Activated naive CD8-positive, alpha-beta T cell treated with anti-CD3 and anti-CD28 coated beads, Interleukin-2, amount 10 ng/mL, durations not matched to agents 7 days and 5 days (primary cell): ENCODE measurements at regions not wholly inside any gene's neighbourhood (a gene's known extent, or its start where the extent isn't known, plus 50 kb on each side); places are given as distances from the start of the nearest gene placed in this dataset.
"Not testable (repeated sequence)": the region's sequence is repeated elsewhere in the genome, so short reads cannot be mapped to it uniquely, and the experiment has no call there.

Experiments used
- ATAC-seq: fragments of 150-1000 bp; cut with Tn5 transposase; one replicate; pipeline ENCODE4 v1.10.0; 2021; ENCODE audit warnings: low read depth, moderate library complexity
- POLR2A ChIA-PET: fragments of 350-600 bp; sonication (Branson Sonifier 250); formaldehyde crosslinking; loops from one replicate; lab custom pipeline; 2021; ENCODE audit warnings: antibody characterized with exemption; lab: Charles Lee
- DNase-seq: peaks from one replicate; pipeline ENCODE4 v3.0.0; 2021
- H3K27ac Mint-ChIP-seq: one replicate; pipeline ENCODE4 v1.8.0; 2022; ENCODE audit warnings: mild to moderate bottlenecking, mixed read lengths
- H3K27me3 Mint-ChIP-seq: one replicate; pipeline ENCODE4 v1.8.0; 2022; ENCODE audit warnings: mild to moderate bottlenecking, moderate library complexity, mixed read lengths
- H3K36me3 Mint-ChIP-seq: one replicate; pipeline ENCODE4 v1.8.0; 2021; ENCODE audit warnings: mild to moderate bottlenecking, mixed read lengths
- H3K4me1 Mint-ChIP-seq: one replicate; pipeline ENCODE4 v1.8.0; 2021; ENCODE audit warnings: mixed read lengths
- H3K4me3 Mint-ChIP-seq: one replicate; pipeline ENCODE4 v1.8.0; 2022; ENCODE audit warnings: mild to moderate bottlenecking, moderate library complexity, mixed read lengths
- H3K9me3 Mint-ChIP-seq: one replicate; pipeline ENCODE4 v1.8.0; 2021; ENCODE audit warnings: mixed read lengths

DNA sequence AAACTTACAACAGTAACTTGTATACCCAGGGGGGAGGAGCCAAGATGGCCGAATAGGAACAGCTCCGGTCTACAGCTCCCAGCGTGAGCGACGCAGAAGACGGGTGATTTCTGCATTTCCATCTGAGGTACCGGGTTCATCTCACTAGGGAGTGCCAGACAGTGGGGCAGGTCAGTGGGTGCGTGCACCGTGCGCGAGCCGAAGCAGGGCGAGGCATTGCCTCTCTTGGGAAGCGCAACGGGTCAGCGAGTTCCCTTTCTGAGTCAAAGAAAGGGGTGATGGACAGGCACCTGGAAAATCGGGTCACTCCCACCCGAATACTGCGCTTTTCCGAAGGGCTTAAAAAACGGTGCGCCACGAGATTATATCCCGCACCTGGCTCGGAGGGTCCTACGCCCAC lies 278.8 kb downstream of the FAM47B start:
- H3K36me3 Mint-ChIP-seq, H3K27me3 Mint-ChIP-seq, H3K4me3 Mint-ChIP-seq, ATAC-seq, POLR2A ChIA-PET, DNase-seq, H3K4me1 Mint-ChIP-seq, H3K9me3 Mint-ChIP-seq, H3K27ac Mint-ChIP-seq: not testable (repeated sequence)

DNA sequence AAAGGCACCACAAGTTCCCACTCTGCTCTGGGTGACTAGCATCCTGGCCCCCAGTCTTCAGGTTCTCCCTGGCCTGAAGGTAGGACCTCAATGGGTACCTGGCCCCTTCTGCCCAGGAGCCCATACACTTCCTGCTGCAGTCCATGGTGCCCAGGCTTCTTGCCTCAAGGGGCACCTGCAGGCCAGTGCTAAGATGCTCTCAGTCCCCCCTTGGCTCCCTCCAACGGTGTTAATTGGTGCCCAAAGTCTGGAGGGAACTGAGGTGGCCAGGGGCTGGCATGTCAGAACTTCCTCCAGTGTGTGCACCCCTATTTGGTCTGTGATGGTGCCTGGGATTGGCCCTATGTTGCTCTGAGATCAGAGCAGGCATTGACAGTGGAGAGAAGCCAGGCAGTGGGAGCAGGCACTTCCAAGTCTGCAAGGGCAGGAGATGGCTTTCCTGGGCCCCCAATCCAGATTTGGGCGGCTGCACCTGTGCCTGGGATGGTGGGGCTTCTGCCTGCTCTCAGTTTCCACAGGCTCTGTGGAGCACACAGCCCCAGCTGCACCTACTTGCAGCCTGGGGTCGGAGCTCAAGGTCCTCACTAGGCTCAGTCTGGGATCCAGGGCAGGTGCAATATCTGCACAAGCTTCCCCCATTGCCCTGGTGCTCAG lies 301.6 kb downstream of the FAM47B start:
- Mint-ChIP-seq H3K27ac (no peak overlapping the region), H3K4me3 (no peak overlapping the region), H3K36me3 (no peaks in the 10 kb centered on the region), H3K9me3 (no peaks in the 10 kb centered on the region), H3K27me3 (no peaks in the 10 kb centered on the region), H3K4me1 (no peaks in the 10 kb centered on the region)
- DNase-seq: no peak
- POLR2A ChIA-PET: no interaction called here
- no peak for ATAC-seq

DNA sequence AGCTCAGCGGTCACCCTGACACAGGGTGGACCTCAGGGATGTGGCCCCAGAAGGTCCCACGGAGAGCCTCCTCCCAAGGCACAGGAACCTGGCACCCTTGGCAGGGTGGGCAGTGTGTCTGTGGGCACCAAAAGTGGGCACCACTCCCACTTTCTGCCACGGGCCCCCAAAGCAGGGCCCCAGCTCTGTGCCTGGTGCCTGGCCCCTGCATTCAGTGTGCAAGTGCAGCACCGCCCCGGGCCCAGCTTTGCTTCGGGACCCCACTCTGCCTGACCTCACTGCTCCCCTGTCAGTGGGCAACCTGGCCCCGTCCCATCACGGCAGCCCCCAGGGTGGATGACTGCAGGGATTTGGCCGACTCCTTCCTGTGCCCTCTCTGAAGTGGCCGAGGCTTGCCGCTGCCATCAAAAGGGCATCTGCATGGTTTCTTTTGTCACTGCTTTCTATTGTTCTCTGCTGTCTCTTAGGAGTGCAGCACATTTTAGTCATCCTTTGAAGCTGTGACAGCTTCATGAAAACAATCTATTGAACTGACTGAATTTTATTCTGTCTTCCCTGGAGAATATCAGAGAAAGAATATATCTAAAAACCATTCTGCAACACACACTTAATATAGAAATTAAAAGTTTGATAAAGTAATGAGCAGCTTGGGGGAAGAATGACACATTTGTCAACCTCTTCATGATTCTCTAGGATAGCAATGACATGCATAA lies 302.4 kb downstream of the FAM47B start:
- no peaks in the 10 kb centered on the region for H3K4me1 Mint-ChIP-seq
- H3K9me3 Mint-ChIP-seq: no peaks in the 10 kb centered on the region
- ATAC-seq (no peak), DNase-seq (no peak)
- H3K27ac Mint-ChIP-seq: no peak overlapping the region
- POLR2A ChIA-PET: no interaction called here
- H3K36me3 Mint-ChIP-seq: no peaks in the 10 kb centered on the region
- no peak overlapping the region for H3K4me3 Mint-ChIP-seq
- no peaks in the 10 kb centered on the region for H3K27me3 Mint-ChIP-seq

DNA sequence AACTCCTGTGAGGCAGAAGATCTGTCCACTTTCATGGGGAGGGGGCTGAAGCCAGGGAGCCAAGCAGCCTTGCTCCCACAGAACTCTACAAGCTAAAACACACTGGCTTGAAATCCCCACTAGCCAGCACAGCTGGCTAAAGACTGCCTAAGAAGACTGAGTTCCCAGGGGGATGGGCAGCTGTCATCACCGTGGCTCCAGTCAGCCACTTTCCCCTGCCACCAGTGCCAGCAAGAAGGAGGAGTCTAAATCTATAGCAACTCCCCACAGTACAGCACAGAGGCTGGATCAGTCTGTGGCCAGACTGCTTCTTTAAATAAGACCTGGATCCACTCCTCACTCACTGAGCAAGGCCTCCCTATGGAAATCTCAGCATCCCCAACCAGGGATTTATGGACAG lies 308.6 kb downstream of the FAM47B start:
- Mint-ChIP-seq H3K4me1 (no peaks in the 10 kb centered on the region), H3K4me3 (no peak overlapping the region), H3K27me3 (no peaks in the 10 kb centered on the region), H3K36me3 (no peaks in the 10 kb centered on the region), H3K27ac (no peak overlapping the region), H3K9me3 (no peaks in the 10 kb centered on the region)
- DNase-seq (no peak), ATAC-seq (no peak)
- POLR2A ChIA-PET: no interaction called here

DNA sequence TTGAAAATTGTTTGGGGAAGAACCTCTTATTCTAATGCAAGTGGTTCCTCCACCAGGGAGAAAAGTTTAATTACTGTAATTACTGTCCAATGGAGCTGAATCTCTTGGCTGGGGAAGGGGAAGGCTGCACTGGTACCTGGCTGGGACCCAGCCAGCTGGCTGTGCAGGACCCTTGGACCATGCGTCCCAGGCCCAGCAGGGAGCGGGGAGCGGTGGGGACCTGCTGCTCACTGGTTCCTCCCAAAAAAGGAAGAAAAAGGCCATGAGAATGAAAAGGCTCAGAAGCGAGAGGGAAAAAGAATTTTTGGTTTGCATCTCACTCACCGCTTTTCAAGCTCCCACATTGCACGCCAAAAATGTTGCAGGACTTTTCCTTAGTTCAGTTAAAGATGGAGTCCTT lies 333.5 kb downstream of the FAM47B start:
- Mint-ChIP-seq H3K36me3 (no peaks in the 10 kb centered on the region), H3K27ac (no peak overlapping the region), H3K27me3 (no peaks in the 10 kb centered on the region), H3K9me3 (no peaks in the 10 kb centered on the region), H3K4me1 (no peaks in the 10 kb centered on the region), H3K4me3 (no peak overlapping the region)
- DNase-seq (no peak), ATAC-seq (no peak)
- POLR2A ChIA-PET: no interaction called here

DNA sequence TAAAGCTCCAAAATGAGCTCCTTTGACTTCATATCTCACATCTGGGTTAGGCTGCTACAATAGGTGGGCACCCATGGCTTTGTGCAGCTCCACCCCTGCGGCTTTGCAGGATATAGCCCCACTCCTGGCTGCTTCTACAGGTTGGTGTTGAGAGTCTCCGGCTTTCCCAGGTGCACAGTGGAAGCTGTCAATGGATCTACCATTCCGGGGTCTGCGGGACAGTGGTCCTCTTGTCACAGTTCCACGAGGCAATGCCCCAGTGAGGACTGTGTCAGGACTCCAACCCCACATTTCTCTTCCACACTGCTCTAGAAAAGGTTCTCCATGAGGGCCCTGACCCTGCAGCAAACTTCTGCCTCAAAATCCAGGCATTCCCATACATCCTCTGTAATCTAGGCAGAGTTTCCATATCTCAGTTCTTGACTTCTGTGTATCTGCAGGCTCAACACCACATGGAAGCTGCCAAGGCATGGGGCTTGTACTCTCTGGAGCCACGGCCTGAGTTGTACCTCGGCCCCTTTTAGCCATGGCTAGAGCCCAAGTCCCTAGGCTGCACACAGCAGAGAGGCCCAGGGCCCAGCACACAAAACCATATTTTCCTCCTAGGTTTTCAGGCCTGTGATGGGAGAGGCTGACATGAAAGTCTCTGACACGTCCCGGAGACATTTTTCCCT lies 342.8 kb downstream of the FAM47B start:
- Mint-ChIP-seq H3K36me3 (no peaks in the 10 kb centered on the region), H3K27me3 (no peaks in the 10 kb centered on the region), H3K4me1 (no peaks in the 10 kb centered on the region), H3K27ac (no peak overlapping the region), H3K4me3 (no peak overlapping the region), H3K9me3 (no peaks in the 10 kb centered on the region)
- POLR2A ChIA-PET: no interaction called here
- DNase-seq (no peak), ATAC-seq (no peak)

DNA sequence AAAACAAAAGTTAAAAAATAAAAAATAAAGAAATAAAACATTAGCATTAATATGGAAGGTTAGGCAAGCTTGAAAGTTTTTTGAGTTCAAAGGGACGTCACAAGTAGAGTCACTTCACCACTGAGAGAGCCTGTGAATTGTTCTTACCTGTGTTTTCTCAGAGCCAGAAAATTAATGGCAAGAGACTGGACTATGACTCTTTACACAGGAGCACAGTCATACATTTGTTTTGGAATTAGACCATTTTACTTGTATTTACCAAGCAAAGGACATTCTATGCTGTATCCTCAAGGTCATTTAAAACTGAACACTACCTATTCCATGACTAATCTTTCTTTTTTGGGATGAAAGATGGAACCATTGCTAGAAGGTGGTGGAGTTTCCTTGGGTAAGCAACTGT lies 346.1 kb downstream of the FAM47B start:
- H3K27ac Mint-ChIP-seq: no peak overlapping the region
- no peaks in the 10 kb centered on the region for H3K36me3 Mint-ChIP-seq
- POLR2A ChIA-PET: no interaction called here
- H3K9me3 Mint-ChIP-seq: no peaks in the 10 kb centered on the region
- DNase-seq (no peak), ATAC-seq (no peak)
- H3K4me3 Mint-ChIP-seq: no peak overlapping the region
- no peaks in the 10 kb centered on the region for H3K4me1 Mint-ChIP-seq
- no peaks in the 10 kb centered on the region for H3K27me3 Mint-ChIP-seq

DNA sequence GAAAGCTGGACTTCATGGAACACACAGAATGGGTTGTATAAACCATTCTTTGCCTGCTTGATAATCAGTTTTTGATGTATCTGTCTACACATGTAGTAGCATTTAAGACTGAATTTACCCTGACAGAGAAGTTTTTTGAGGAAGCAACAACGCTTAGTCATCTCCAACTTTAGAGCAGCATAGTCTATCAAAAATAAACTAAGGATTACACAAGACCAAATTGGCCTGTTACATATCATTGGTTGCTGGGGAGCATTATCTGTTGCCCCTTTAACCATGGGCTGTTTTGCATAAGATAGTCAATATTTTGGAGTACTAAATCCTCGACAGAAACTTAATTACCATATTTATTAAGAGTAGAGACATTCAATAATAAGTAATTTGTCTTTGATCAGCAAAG lies 347.4 kb downstream of the FAM47B start:
- Mint-ChIP-seq H3K4me3 (no peak overlapping the region), H3K4me1 (no peaks in the 10 kb centered on the region), H3K27me3 (no peaks in the 10 kb centered on the region), H3K36me3 (no peaks in the 10 kb centered on the region), H3K9me3 (no peaks in the 10 kb centered on the region), H3K27ac (no peak overlapping the region)
- ATAC-seq: no peak
- no peak for DNase-seq
- POLR2A ChIA-PET: no interaction called here

DNA sequence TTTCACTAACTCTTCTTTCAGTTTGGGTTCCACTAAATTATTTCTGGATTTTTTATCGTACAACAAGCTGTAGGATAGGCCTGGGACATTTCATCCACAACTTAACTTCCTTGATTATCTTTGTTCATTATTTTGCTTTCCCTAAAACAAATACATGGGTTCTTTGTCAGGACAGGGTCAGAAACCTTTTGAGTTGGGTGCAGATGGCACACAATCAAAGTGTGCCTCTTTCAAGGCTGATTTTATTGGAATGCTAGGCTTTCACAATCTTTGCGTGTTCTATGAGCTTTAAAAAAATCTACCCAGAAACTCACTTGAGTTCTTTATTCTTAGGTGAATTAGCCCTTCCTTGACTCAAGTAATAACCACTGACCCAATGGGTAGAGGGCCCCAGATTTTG lies 348.4 kb downstream of the FAM47B start:
- H3K4me1 Mint-ChIP-seq: no peaks in the 10 kb centered on the region
- H3K36me3 Mint-ChIP-seq: no peaks in the 10 kb centered on the region
- DNase-seq (no peak), ATAC-seq (no peak)
- no peak overlapping the region for H3K4me3 Mint-ChIP-seq
- no peaks in the 10 kb centered on the region for H3K27me3 Mint-ChIP-seq
- no peaks in the 10 kb centered on the region for H3K9me3 Mint-ChIP-seq
- H3K27ac Mint-ChIP-seq: no peak overlapping the region
- POLR2A ChIA-PET: no interaction called here

DNA sequence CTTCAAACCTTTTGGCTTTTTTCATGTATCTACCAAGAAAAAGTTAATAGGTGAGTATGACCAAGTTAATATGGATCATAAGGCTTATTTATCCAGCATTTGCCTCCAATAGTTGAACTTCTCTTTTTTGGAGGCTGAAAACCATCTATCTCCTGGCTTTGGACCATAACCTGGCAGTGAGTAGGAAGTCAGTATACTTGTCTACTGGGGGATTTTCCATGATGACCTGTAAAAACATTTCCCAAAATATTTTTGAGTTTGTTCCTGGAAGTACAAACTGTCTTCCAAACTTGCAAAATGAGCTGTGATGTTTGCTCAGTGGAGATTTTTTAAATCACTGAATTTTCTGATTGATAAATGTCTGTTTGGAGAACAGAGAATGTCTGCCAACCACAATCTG lies 349.9 kb downstream of the FAM47B start:
- H3K4me1 Mint-ChIP-seq: no peaks in the 10 kb centered on the region
- H3K36me3 Mint-ChIP-seq: no peaks in the 10 kb centered on the region
- no peaks in the 10 kb centered on the region for H3K9me3 Mint-ChIP-seq
- no peak for DNase-seq
- ATAC-seq: no peak
- no peaks in the 10 kb centered on the region for H3K27me3 Mint-ChIP-seq
- POLR2A ChIA-PET: no interaction called here
- H3K27ac Mint-ChIP-seq: no peak overlapping the region
- no peak overlapping the region for H3K4me3 Mint-ChIP-seq

DNA sequence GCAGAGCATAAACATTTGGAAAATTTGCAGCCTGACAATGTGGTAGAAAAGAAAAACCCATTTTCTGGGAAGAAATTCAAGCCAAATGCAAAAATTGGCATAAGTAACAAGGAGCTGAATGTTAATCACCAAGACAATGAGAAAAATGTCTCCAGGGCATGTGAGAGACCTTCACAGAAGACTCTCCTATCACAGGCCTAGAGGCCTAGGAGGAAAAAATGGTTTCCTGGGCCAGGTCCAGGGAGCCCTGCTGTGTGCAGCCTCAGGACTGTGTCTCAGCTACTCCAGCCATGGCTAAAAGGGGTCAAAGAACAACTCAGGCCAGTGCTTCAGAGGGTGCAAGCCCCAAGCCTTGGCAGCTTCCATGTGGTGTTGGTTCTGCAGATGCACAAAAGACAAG lies 362.4 kb downstream of the FAM47B start:
- H3K36me3 Mint-ChIP-seq, ATAC-seq: not testable (repeated sequence)

DNA sequence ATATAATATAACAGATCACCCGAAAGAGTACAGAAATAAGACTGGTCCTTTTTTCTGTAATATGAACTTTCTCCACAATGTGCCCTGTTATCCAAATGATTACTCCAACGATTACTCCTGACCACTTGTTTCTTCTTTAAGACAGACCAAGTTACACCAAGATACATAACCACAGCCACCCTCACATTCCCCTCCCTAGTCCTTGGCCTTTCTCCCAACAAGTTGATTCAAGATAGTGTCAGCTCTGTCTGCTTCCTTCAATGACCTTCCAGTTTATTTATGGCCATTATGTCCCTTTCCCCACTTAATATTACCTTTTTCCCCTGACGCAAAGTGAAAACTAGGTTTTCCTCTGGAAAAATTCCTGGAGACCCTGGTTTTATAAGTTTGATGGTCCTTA lies 397.2 kb downstream of the FAM47B start:
- H3K27ac Mint-ChIP-seq: no peak overlapping the region
- no peak for DNase-seq
- ATAC-seq: no peak
- no peak overlapping the region for H3K4me3 Mint-ChIP-seq
- no peaks in the 10 kb centered on the region for H3K4me1 Mint-ChIP-seq
- no peaks in the 10 kb centered on the region for H3K9me3 Mint-ChIP-seq
- no peaks in the 10 kb centered on the region for H3K27me3 Mint-ChIP-seq
- POLR2A ChIA-PET: no interaction called here
- H3K36me3 Mint-ChIP-seq: no peaks in the 10 kb centered on the region

More for the DNA sequence above, 362.4 kb downstream of the FAM47B start:
- H3K4me3 Mint-ChIP-seq, POLR2A ChIA-PET, H3K4me1 Mint-ChIP-seq, H3K27me3 Mint-ChIP-seq, DNase-seq, H3K27ac Mint-ChIP-seq, H3K9me3 Mint-ChIP-seq: not testable (repeated sequence)

DNA sequence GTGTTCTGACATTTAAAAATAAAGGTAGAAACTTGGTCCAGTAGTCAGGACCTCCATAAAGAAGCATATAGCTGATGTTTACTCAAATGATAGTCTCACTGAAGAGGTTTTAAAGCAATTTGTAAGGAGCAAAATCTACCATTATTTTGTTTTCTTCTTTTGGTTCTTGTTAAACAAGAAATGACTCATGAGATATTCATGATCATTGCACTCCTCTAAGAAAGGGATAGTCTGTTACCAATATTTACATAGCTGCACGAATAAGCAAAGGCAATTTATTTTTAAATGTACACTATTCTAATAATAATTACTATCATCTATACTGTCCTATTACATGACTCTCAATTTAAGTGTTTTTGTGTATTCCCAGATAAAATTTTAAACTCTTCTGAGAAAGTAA lies 397.9 kb downstream of the FAM47B start:
- no peaks in the 10 kb centered on the region for H3K4me1 Mint-ChIP-seq
- no peaks in the 10 kb centered on the region for H3K9me3 Mint-ChIP-seq
- no peaks in the 10 kb centered on the region for H3K27me3 Mint-ChIP-seq
- POLR2A ChIA-PET: no interaction called here
- DNase-seq (no peak), ATAC-seq (no peak)
- no peaks in the 10 kb centered on the region for H3K36me3 Mint-ChIP-seq
- H3K4me3 Mint-ChIP-seq: no peak overlapping the region
- H3K27ac Mint-ChIP-seq: no peak overlapping the region

DNA sequence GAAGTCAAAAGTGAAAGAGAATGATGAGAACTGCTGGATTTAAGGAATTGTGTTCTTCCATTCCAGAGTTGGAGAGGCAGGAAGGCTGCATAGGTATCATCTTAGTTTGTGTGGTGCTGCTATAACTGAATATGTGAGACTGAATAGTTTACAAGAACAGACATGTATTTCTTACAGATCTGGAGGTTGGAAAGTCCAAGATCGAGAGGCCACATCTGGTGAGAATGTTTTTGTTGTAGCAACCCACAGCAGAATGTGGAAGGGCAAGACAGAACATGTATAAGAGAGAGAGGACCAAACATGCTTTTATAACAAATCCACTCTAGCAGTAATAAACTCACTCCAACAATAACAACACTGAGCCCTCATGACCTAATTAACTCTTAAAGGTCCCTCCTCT lies 408.6 kb downstream of the FAM47B start:
- DNase-seq (no peak), ATAC-seq (no peak)
- POLR2A ChIA-PET: no interaction called here
- Mint-ChIP-seq H3K27me3 (no peaks in the 10 kb centered on the region), H3K27ac (no peak overlapping the region), H3K4me3 (no peak overlapping the region), H3K36me3 (no peaks in the 10 kb centered on the region), H3K4me1 (no peaks in the 10 kb centered on the region), H3K9me3 (no peaks in the 10 kb centered on the region)
